Right lobe of liver (tissue), 4 donors: ENCODE measurements at regions not wholly inside any gene's neighbourhood (a gene's known extent, or its start where the extent isn't known, plus 50 kb on each side); places are given as distances from the start of the nearest gene placed in this dataset.
"Not testable (repeated sequence)": the region's sequence is repeated elsewhere in the genome, so short reads cannot be mapped to it uniquely, and the experiment has no call there.

Experiments used
- POLR2A ChIP-seq: fragments of 450-650 bp; IDR thresholded peaks from one replicate; pipeline ENCODE4 v1.6.1; 2017; ENCODE audit warnings: antibody characterized with exemption, mild to moderate bottlenecking
- TF ChIP-seq, protein P1 (sequence below), 4 donors: fragments of 200-600 bp in 3 of 4; fragments of 450-650 bp in 1 of 4; IDR thresholded peaks; one replicate each; pipeline versions ENCODE4 v1.5.1 to v1.8.0; 2016 to 2022; ENCODE audit warnings: antibody characterized with exemption in 4 of 4, mild to moderate bottlenecking in 2 of 4
- donor health status: DM: no; HTN: no; CAD: no.
- donor health status: DM: no; HTN: no; CAD: no.
- donor health status: DM: no; HTN: yes; CAD: no.

DNA sequence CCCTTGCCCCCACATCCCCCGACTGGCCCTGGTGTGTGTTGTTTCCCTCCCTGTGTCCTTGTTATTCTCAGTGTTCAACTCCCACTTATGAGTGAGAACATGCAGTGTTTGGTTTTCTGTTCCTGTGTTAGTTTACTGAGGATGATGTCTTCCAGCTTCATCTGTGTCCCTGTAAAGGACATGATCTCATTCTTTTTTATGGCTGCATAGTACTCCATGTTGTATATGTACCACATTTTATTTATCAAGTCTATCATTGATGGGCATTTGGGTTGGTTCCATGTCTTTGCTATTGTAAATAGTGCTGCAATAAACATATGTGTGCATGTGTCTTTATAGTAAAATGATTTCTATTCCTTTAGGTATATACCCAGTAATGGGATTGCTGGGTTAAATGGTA, 147.2 kb downstream of the CYB561 start:
- TF ChIP-seq, protein P1, sequence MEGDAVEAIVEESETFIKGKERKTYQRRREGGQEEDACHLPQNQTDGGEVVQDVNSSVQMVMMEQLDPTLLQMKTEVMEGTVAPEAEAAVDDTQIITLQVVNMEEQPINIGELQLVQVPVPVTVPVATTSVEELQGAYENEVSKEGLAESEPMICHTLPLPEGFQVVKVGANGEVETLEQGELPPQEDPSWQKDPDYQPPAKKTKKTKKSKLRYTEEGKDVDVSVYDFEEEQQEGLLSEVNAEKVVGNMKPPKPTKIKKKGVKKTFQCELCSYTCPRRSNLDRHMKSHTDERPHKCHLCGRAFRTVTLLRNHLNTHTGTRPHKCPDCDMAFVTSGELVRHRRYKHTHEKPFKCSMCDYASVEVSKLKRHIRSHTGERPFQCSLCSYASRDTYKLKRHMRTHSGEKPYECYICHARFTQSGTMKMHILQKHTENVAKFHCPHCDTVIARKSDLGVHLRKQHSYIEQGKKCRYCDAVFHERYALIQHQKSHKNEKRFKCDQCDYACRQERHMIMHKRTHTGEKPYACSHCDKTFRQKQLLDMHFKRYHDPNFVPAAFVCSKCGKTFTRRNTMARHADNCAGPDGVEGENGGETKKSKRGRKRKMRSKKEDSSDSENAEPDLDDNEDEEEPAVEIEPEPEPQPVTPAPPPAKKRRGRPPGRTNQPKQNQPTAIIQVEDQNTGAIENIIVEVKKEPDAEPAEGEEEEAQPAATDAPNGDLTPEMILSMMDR (IDR thresholded peaks at IDR 0.05) = not testable (repeated sequence)
- TF ChIP-seq POLR2A = not testable (repeated sequence)
